ENCODE measurements at regions not wholly inside any gene's neighbourhood (a gene's known extent, or its start where the extent isn't known, plus 50 kb on each side); places are given as distances from the start of the nearest gene placed in this dataset.

GRCh38 chr1:168452329-168452728 lies 91.5 kb downstream of the XCL2 start:
- TF ChIP-seq POLR2A (IDR thresholded peaks at IDR 0.05; ENCODE audit: low read length), result no peak
- TF ChIP-seq GATA1 (IDR thresholded peaks at IDR 0.05; ENCODE audit: low read depth, low read length), result no peak
